ENCODE measurements at regions not wholly inside any gene's neighbourhood (a gene's known extent, or its start where the extent isn't known, plus 50 kb on each side); places are given as distances from the start of the nearest gene placed in this dataset.
A peak's percentile ranks its signal among the peaks of the same experiment; 100 is the strongest.

- H3K4me3 ChIP-seq, result no peak overlapping the region
- peaks cover 0 to 38% (median 19%) of the 10 kb centered on the region in 12 donors for H3K4me1 ChIP-seq
- ATAC-seq (peak in 1 of 4 donors; percentile 38), DNase-seq (no peak)
- TF ChIP-seq, protein P1, sequence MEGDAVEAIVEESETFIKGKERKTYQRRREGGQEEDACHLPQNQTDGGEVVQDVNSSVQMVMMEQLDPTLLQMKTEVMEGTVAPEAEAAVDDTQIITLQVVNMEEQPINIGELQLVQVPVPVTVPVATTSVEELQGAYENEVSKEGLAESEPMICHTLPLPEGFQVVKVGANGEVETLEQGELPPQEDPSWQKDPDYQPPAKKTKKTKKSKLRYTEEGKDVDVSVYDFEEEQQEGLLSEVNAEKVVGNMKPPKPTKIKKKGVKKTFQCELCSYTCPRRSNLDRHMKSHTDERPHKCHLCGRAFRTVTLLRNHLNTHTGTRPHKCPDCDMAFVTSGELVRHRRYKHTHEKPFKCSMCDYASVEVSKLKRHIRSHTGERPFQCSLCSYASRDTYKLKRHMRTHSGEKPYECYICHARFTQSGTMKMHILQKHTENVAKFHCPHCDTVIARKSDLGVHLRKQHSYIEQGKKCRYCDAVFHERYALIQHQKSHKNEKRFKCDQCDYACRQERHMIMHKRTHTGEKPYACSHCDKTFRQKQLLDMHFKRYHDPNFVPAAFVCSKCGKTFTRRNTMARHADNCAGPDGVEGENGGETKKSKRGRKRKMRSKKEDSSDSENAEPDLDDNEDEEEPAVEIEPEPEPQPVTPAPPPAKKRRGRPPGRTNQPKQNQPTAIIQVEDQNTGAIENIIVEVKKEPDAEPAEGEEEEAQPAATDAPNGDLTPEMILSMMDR (IDR thresholded peaks at IDR 0.05), result peak in 1 of 12 donors; percentile 8
- no peak for TF ChIP-seq POLR2A (IDR thresholded peaks at IDR 0.05)
- intact Hi-C loops (cut with DNase I), result loop anchor here in 4 of 10 donors (5.0 to 10.0 kb wide), 5 partner anchors 69 to 189 kb away; partner anchors contain the start of gene PALM2AKAP2 (in 3 of the 4)
- H3K27ac ChIP-seq, result no peak overlapping the region
- no peaks in the 10 kb centered on the region for H3K36me3 ChIP-seq
- H3K27me3 ChIP-seq, result no peaks in the 10 kb centered on the region
- peaks cover 0 to 9% (median 0%) of the 10 kb centered on the region in 12 donors for H3K9me3 ChIP-seq
These were observed 74.5 kb upstream of the PALM2AKAP2 start for GRCh38 chr9:109705515-109705914.

DNA sequence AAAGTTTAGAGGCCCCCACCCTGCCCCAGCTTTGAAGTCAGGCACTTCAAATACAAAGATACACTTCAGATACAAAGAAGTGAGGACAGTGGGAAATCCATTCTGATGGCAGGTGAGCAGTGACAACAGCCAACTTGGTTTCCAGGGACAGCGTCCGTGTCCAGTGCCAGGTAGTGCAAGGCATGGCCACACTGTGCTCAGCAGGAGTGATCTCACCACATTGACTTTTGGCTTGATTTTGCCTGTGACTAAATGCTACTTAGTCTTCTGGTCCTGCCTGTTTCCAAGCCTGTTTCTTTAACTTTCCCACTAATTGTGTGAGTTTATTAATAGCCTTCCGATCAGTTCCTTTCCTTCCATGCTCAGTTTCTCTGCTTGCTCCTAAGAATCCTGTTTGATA is 72.6 kb upstream of the PALM2AKAP2 start:
- WGBS, 4 donors, result 51 to 63% (median 59%) methylated on average over 3 of the region's 3 CpGs
- H3K36me3 ChIP-seq, result no peaks in the 10 kb centered on the region
- DNase-seq (peak in 4 of 5 donors; percentile 36 to 54 (median 40)), ATAC-seq (peak; percentile 63 to 82 (median 72))
- intact Hi-C loops (cut with DNase I), result loop anchor here in 4 of 10 donors (5.0 to 10.0 kb wide), 5 partner anchors 67 to 187 kb away; partner anchors contain the start of gene PALM2AKAP2 (in 3 of the 4)
- no peak overlapping the region for H3K4me3 ChIP-seq
- H3K9me3 ChIP-seq, result no peaks in the 10 kb centered on the region
- peak overlapping the region in 8 of 12 donors; percentile 43 to 83 (median 80) for H3K27ac ChIP-seq
- TF ChIP-seq POLR2A (IDR thresholded peaks at IDR 0.05), result no peak
- TF ChIP-seq, protein P1 (IDR thresholded peaks at IDR 0.05), result no peak
- H3K27me3 ChIP-seq, result no peaks in the 10 kb centered on the region
- peaks cover 0 to 43% (median 21%) of the 10 kb centered on the region in 12 donors for H3K4me1 ChIP-seq

DNA sequence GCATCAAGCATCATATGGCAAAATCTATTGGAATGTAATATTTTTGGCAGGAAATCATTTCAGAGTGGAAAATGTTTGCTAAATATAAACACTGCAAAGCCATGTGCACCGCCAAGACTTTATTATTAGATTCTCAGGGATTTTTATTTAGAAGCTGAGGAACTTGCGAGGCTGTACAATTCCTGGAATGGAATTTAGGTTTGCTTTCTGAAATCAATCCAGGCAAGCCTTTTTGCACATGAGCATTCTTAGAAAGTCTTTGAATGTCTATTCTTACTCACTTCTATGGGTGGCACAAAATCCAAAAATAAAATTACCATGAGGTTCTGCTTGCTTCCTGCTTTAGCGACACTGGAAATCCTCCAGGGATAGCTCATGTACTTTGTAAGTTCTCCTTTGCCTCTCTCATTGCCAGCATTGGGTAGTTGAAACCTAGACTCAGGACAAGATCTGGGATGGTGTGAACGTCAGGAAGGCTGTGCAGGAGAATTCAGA is 71.5 kb upstream of the PALM2AKAP2 start:
- H3K36me3 ChIP-seq, result no peaks in the 10 kb centered on the region
- DNase-seq, result peak in 2 of 5 donors; percentile 27 to 49
- TF ChIP-seq POLR2A (IDR thresholded peaks at IDR 0.05), result no peak
- TF ChIP-seq, protein P1 (IDR thresholded peaks at IDR 0.05), result no peak
- H3K4me3 ChIP-seq, result no peak overlapping the region
- no peaks in the 10 kb centered on the region for H3K27me3 ChIP-seq
- no peaks in the 10 kb centered on the region for H3K9me3 ChIP-seq
- peaks cover 0 to 43% (median 21%) of the 10 kb centered on the region in 12 donors for H3K4me1 ChIP-seq
- peak overlapping the region in 10 of 12 donors; percentile 27 to 83 (median 72) for H3K27ac ChIP-seq
- intact Hi-C loops (cut with DNase I), result loop anchor here in 4 of 10 donors (5.0 to 10.0 kb wide), 5 partner anchors 66 to 186 kb away; partner anchors contain the start of gene PALM2AKAP2 (in 3 of the 4)
- WGBS, 4 donors, result 5 to 18% (median 14%) methylated on average over 4 of the region's 4 CpGs
- ATAC-seq, result peak; percentile 77 to 85 (median 80)

- no peaks in the 10 kb centered on the region for H3K9me3 ChIP-seq
- intact Hi-C loops (cut with DNase I), result loop anchor here in 4 of 10 donors (5.0 to 10.0 kb wide), 5 partner anchors 65 to 185 kb away; partner anchors contain the start of gene PALM2AKAP2 (in 3 of the 4)
These were observed 70.1 kb upstream of the PALM2AKAP2 start for GRCh38 chr9:109709866-109710265.

More at GRCh38 chr9:109709866-109710265, 70.1 kb upstream of the PALM2AKAP2 start:
- H3K36me3 ChIP-seq, result no peaks in the 10 kb centered on the region
- peaks cover 0 to 43% (median 21%) of the 10 kb centered on the region in 12 donors for H3K4me1 ChIP-seq
- TF ChIP-seq, protein P1 (IDR thresholded peaks at IDR 0.05), result no peak
- no peak overlapping the region for H3K4me3 ChIP-seq
- no peak for ATAC-seq
- H3K27me3 ChIP-seq, result no peaks in the 10 kb centered on the region
- H3K27ac ChIP-seq, result peak overlapping the region in 1 of 12 donors; percentile 81
- WGBS, 4 donors, result 49 to 61% (median 55%) methylated on average over 3 of the region's 3 CpGs
- DNase-seq, result no peak

Data from heart left ventricle (tissue), 16 donors.